GM18867 (cell line): ENCODE measurements at regions not wholly inside any gene's neighbourhood (a gene's known extent, or its start where the extent isn't known, plus 50 kb on each side); places are given as distances from the start of the nearest gene placed in this dataset.
"Not testable (repeated sequence)": the region's sequence is repeated elsewhere in the genome, so short reads cannot be mapped to it uniquely, and the experiment has no call there.

Experiments
- ATAC-seq: cut with Tn5 transposase; IDR thresholded peaks from one replicate; pipeline ENCODE4 v1.9.1; 2021; ENCODE audit warnings: mild to moderate bottlenecking, moderate library complexity; ENCODE audit not compliant: unreplicated experiment

DNA sequence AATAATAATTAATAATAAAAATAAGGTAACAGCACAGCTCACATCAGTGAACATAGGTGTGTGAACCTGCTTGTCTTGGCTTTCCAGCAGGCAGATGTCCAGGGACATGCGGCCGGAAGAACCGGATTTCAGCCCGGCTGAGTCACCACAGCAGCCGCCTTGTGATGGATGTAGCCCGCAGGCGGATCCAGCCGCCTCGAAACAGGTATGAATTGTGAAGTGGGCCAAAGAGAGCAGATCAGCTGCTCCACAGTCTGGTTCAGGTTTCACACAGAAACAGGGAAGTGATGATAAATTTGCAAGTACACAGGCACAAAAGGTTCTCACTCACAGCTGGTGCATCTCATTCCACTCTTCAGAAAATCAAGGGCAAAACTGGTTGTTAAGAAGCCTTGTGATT, 55.1 kb downstream of the ID4 start:
- ATAC-seq: no peak

DNA sequence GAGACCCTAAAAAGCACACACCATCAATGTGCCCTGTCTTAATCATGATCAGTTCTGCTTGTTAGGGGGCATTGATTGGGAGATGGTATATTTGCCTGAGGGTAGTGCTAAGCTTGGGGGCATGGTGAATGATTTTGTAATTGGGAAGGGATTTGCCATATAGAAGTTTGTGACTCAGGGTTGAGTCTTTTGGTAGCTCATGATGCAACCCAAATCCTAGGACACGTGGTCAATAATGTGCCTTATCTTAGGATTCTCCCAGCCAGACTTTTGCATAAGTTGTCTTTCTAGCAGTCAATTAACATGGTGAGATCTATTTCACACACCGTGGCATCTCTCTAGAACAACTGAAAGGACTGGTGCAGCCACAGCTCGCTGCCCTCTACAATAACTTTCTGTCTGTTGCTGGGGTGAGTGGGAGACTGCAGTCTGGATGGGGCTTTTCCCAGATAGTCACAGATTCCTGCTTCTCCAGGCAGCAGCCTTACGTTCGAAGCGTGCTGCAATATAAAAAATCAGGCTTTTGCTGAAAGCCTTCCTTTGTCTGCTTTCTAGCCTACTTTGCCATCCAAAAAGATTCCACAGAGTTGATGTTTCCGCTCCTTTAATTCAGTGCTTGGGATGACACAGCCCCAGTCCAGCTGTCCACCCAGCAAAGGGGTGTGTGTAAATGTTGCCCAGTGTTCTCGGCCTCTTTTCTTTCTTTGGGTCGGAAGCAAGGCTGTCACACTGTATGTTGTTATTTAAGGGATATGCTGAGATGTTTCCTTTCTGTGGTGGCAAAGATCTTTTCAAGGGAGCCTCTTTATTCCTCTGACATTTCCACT, 58.9 kb downstream of the ID4 start:
- ATAC-seq: no peak

DNA sequence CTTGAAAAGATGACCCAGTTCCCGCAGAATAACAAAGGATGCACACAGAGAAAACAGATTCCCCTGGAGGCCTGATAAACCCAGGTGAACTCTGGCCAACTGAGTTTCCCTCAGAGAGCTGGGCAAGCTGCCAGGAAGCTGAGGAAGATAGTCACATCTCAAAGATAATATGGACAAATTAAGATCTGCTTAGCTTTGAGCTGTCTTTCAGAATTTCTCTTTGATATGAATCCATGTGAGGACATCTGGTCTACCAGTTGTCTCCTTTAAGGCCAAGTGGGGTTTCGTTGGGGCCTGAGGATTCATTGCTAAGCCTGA, 59.5 kb downstream of the ID4 start:
- ATAC-seq: no peak

DNA sequence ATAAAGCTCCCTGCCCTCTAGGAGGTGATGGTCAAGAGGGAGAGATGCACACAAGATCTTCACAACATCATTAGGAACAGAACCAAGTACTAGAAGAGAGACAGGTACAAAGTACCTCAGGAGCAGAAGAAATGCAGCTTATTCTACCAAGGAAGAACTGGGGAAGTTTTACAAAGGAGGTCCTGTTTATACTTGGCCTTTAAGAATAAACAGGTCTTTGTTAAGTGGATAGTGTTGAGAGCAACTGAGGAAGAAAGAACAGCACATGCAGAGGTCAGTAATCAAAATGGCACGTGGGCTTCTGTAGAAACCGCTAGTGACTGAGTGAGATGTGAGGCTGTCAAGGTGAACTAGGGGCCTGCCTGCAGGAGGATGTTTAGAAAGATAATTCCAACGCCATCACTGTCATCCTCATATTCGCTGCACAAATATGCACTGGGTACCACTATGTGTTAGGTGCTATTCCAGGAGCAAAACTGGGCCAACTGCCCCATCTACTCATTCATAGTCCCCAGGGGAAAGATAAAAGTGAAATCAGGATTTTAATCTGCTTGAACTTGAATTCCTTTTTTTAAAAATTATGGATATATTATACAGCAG, 61.1 kb downstream of the ID4 start:
- no peak for ATAC-seq

DNA sequence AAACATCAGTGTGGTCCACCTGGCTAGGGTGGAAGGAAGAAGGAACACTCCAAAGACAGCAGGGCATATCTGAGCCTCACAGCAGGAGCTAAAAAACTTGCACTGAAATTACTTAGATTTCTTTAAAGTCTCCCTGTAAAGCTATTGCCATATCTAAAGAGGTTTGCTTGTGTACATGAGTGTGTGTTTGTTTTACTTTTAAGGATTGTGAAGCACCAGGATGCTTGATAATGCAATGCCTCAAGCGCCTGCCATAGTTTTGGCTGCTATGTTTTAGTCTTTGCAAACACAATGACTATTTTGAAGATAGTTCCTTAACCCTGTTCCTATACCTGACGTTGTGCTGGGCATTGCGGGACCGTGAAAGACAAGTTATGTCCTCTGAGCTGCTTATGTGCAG, 65.0 kb downstream of the ID4 start:
- no peak for ATAC-seq

DNA sequence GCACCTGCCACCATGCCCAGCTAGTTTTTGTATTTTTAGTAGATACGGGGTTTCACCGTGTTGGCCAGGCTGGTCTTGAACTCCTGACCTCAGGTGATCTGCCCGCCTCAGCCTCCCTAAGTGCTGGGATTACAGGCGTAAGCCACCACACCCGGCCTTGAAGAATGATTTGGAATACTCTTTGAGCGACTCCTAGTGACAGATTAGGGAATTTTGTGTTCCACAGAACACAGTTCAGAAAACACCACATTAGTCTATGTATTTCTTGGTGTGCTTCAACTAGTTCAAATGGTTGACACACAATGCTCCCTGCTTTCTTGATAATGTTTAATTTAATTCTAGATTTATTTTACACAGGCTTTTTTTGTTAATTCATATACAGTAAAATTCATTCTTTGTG, 67.2 kb downstream of the ID4 start:
- not testable (repeated sequence) for ATAC-seq

DNA sequence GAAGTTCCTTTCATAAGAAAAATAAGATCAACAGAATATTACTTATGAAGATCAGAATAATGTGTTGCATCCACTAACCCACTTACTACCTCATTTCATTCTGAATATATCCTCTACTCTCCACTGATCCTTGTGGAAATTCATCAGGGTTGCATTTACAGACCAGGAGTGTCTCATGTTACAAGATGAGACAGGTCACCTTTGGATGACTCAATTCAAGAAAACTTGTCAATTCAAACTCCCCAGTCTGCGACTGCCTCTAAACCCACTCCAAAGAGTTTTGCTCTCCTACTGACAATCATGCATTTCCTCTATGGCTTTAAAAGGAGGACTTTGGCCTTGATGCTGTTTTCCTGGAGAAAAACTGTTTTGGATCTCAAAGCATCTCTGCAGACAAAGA, 68.4 kb downstream of the ID4 start:
- peak; percentile 51 for ATAC-seq

DNA sequence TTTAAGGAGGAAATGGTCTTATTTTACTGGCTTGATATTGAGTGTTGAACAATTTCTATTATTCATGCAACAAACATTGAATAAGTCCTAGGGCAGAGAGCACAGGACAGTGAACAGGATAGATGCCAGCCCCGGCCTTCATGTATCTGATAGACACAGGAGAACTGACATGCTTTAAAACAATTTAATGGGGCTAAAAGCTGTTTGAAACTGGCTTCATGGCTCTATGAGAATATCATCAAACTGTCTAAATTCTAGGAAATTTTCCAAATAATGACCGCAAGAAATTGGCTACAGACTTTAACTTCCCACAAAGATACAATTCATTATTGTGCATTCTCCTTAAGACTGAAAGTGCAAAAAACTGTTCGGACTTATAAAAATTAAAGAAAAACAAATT, 69.0 kb downstream of the ID4 start:
- no peak for ATAC-seq

DNA sequence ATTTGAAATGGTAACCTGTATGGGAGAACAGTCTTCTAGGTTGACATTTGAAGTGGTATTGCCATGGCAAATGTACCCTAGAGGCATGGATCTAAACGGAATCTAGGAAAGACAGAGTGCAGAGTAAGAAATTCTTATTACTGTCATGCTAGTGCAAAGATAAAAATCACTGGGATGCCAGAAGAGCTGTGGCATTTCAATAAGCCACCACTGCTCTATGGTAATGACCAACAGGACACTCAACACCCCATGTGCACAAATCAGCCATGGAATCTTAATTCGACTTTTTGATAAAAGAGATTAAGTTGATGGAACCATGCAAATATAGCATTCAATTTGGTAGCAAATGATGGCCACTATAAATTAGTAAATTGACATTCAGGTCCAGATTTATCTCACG, 74.1 kb downstream of the ID4 start:
- ATAC-seq: no peak

DNA sequence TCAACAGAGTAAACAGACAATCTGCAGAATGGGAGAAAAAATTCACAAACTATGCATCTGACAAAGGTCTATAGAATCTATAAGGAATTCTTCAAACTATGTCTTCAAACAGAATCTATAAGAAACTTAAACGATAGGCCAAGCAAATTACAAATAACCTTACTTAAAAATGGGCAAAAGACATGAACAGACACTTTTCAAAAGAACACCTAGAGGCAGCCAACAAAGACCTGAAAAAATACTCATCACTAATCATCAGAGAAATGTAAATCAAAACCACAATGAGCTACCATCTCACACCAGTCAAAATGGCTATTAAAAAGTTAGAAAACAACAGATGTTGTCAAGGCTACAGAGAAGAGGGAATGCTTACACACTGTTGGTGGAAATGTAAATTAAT, 81.3 kb downstream of the ID4 start:
- ATAC-seq: no peak

DNA sequence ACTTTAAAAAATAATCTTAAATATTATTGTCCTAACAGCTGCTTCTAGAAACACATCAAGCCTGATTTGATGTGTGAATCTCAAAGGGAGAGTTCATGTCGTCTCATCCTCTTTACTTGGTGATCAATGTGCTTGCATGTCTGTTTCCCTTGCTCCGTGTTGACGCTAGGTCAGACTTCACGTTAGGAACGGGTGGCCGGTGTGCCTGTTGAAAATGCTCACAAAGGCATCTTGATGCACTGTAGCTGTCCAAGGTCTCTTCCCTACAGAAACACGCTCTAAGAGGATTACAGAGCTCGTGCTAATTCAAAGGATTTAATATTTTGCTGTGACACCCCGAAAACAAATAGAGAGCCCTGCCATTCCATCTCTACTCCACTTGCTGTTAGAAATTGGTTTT, 84.6 kb downstream of the ID4 start:
- ATAC-seq: no peak

DNA sequence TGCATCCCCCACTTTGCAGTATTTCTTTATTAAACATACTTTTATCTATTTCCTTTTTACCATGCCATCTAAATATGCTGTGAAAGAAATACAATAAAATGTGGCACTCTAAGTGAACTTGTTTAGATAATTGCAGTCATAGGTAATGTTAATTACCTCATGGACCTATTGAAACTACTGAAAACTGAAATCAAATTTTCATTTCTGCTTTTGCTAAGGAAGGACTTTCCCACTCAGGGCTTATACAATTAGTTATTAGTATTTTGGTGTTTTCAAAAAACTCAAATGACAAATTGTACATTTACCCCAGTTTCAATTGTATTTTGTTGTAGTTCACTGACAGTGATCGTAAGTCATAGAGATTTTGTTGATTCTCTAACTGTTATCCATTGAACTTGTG, 88.4 kb downstream of the ID4 start:
- peak; percentile 83 for ATAC-seq

DNA sequence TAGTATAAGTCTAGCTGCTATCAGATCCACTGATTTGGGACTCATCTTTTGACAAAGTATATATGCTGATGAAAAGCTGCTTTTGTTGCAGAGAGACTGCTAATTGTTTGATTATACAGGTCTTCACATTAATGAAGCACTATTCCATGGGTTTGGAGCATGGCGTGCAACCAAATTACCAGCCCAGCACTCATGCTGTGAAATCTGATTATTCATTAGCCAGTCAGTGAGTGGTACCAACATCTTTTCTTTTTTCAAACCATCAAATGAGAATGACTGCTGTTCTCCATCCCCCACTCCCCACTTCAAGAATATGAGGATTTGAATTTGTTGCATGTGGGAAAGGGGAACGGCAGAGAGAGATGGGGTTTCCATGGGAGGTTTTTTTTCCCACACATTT, 91.3 kb downstream of the ID4 start:
- ATAC-seq: no peak

DNA sequence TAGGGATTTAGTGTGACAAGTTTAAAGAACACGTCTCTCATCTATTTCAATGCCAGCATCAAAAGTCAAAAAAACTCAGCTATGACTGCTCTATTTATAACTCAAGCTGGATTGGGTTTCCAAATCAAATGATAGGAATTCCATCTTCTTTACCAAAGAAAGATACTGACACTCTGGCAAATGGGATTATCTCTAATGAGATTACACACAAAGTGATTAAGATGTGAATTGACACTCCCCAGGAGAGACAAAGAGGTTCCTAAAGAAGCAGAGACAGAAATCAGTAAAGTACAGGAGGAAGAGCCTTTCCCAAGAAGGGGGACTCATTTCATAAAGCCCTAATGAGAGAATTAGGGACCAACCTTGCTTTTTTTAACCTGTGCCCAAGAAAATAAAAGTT, 92.1 kb downstream of the ID4 start:
- ATAC-seq: no peak

DNA sequence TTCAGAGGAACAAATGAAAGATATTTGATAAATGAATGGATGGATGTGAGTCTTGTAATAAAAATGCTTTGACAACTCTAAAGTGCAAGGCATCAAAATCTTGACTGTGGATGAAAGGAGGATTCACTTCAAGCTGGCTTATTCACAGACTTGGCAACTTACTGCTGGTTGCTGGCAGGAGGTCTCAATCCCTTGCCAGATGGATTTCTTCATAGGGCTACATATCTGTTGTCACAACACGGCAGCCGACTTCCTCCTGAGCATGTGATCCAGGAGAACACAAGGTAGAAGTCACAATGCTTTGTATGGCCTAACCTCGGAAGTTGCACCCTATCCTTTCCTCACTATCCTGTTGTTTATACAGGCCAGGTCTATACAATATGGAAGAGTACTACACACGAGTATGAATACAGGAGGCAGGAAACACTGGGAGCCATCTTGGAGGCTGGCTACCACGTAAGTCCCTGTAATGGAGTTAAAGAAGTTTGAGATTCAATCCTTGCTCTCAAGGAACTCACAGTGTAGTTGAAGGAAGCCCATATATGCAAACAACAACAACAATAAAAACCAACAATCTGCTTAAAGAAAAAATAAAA, 97.9 kb downstream of the ID4 start:
- no peak for ATAC-seq

DNA sequence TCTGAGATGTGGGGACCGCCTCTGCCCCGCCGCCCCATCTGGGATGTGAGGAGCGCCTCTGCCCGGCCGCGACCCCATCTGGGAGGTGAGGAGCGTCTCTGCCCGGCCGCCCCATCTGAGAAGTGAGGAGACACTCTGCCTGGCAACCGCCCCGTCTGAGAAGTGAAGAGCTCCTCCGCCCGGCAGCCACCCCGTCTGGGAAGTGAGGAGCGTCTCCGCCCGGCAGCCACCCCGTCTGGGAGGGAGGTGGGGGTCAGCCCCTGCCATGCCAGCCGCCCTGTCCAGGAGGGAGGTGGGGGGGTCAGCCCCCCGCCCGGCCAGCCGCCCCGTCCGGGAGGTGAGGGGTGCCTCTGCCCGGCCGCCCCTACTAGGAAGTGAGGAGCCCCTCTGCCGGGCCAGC, 102.2 kb downstream of the ID4 start:
- ATAC-seq: not testable (repeated sequence)

DNA sequence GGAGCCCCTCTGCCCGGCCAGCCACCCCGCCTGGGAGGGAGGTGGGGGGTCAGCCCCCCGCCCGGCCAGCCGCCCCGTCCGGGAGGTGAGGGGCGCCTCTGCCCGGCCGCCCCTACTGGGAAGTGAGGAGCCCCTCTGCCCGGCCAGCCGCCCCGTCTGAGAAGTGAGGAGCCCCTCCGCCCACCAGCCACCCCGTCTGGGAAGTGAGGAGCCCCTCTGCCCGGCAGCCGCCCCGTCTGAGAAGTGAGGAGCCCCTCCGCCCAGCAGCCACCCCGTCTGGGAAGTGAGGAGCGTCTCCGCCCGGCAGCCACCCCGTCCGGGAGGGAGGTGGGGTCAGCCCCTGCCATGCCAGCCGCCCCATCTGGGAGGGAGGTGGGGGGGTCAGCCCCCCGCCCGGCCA, 102.8 kb downstream of the ID4 start:
- not testable (repeated sequence) for ATAC-seq

DNA sequence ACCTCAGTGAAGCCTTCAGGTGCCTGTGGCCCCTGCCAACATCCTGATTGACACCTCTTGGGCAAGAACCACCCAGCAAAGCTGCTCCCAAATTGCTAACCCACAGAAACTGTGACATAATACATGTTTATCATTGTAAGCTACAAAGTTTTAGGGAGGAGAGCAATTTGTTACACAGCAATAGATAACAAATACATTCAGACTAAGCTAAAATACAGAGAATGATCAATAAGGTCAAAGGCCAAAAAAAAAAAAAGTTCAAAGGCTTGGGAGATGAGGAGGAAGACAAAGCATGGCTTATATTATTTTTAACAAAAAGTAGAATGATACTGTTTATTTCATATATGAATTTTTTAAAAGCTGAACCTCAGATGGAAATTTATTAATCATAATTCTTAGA, 105.9 kb downstream of the ID4 start:
- no peak for ATAC-seq

DNA sequence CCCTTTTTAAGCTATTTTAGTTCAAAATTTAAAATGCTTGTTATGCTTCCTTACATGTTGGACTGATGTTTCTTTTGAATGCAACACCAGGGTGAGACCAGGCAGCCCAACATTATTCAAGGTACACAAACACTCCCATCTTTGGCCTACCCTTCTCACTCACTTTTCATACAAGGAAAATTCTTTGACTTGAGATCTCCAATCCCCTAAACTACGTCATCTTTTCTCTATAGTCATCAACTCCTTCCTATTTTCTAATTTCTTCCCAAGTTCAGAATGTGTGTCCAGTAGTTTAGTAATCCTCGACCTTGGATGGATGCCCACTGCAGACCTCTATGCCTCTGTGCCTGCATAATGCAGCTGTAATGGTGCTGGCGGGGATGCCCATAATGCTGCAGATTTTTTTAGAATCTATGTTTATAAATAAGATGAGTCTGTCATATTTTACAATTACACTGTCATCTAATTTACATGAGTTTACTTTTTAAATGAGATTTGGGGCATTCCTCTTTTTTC, 108.7 kb downstream of the ID4 start:
- ATAC-seq: no peak

DNA sequence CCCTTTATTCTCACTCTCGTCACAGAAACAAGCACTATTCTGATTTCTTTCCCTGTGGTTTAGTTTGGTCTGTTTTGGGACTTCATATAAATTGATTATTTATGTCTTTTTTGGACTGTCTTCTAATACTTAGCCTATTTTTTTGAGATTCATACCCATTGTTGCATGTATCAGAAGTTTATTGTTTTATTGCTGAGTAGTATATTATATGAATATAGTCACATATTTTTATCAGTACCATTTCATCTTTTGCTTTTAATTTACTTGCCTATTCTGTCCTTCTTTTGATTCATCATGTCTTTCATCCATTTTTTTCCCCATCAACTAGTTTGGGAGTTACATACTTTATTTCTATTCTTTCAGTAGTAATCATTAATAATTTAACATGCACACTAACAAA, 112.0 kb downstream of the ID4 start:
- no peak for ATAC-seq

DNA sequence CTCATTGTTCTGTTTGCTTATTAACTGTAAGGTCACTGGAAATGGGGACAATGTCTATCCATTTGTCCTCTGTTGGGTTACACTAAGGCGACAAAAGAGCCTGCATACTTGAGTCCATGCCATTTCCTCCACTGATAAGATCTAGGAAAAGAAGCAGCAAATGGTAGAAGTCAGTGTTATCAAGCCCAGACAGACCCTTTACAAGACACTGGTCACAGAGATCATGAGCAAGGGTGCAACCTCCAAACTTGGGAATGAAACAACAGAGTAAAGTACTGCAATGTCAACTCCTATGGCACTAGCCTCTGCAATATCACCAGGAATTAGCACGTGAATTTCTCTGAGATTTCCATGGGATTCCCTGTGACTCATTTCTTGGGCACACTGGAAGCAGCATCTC, 126.9 kb downstream of the ID4 start:
- ATAC-seq: no peak

DNA sequence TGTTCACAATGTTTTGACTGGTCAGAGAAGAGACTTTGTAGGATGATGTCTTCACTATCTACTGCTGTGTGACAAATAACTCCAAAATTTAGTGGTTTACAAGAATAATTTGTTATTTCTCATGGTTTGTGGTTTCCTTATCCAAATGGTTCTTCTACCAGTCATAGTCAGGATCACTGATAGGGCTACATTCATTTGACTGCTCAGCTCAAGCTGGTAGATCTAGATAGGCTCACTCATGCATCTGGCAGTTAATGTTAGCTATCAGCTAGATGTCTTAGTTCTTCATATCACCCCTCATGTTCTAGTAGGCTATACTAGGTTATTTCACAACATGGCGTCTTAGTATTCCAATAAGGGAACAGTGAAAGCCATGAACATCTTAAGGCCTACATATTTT, 131.0 kb downstream of the ID4 start:
- ATAC-seq: no peak
